Stimulated activated naive CD8-positive, alpha-beta T cell treated with anti-CD3 and anti-CD28 coated beads, Interleukin-15, amount 100 ng/mL, for 72 hours (primary cell): ENCODE measurements at regions not wholly inside any gene's neighbourhood (a gene's known extent, or its start where the extent isn't known, plus 50 kb on each side); places are given as distances from the start of the nearest gene placed in this dataset.

Source experiments
- ATAC-seq: fragments of 150-1000 bp; cut with Tn5 transposase; 2 replicates; pipeline ENCODE4 v1.10.0; 2021; ENCODE audit warnings: mild to moderate bottlenecking, moderate library complexity
- DNase-seq, 2 donors: peaks; one replicate each; pipeline ENCODE4 v3.0.0; 2021 to 2022
- H3K27ac Mint-ChIP-seq, 2 donors: one replicate each; pipeline ENCODE4 v1.8.0; 2022; ENCODE audit warnings: mild to moderate bottlenecking in 2 of 2, mixed read lengths in 2 of 2, moderate library complexity in 2 of 2
- H3K27me3 Mint-ChIP-seq: one replicate; pipeline ENCODE4 v1.8.0; 2022; ENCODE audit warnings: mixed read lengths
- H3K4me1 Mint-ChIP-seq: one replicate; pipeline ENCODE4 v1.8.0; 2022; ENCODE audit warnings: mild to moderate bottlenecking, mixed read lengths
- H3K4me3 Mint-ChIP-seq, 2 donors: one replicate each; pipeline ENCODE4 v1.8.0; 2022; ENCODE audit warnings: mild to moderate bottlenecking in 2 of 2, mixed read lengths in 2 of 2, moderate library complexity in 1 of 2
- H3K9me3 Mint-ChIP-seq, 2 donors: one replicate each; pipeline ENCODE4 v1.8.0; 2022; ENCODE audit warnings: mixed read lengths in 2 of 2

- H3K27ac Mint-ChIP-seq: no peak overlapping the region
- H3K27me3 Mint-ChIP-seq: no peaks in the 10 kb centered on the region
- no peaks in the 10 kb centered on the region for H3K4me1 Mint-ChIP-seq
- ATAC-seq (no peak), DNase-seq (no peak)
- H3K9me3 Mint-ChIP-seq: peaks cover 0 to 5% of the 10 kb centered on the region in 2 donors
- H3K4me3 Mint-ChIP-seq: no peak overlapping the region
Observed at GRCh38 chr13:64936879-64937278, 2293.3 kb downstream of the PCDH9 start.

- ATAC-seq (no peak), DNase-seq (no peak)
- H3K4me1 Mint-ChIP-seq: no peaks in the 10 kb centered on the region
- H3K9me3 Mint-ChIP-seq: peaks cover 0 to 5% of the 10 kb centered on the region in 2 donors
- H3K4me3 Mint-ChIP-seq: no peak overlapping the region
- no peaks in the 10 kb centered on the region for H3K27me3 Mint-ChIP-seq
- H3K27ac Mint-ChIP-seq: no peak overlapping the region
Observed at GRCh38 chr13:64935441-64935840, 2294.7 kb downstream of the PCDH9 start.

GRCh38 chr13:64934569-64935362, 2295.4 kb downstream of the PCDH9 start:
- no peak for DNase-seq
- Mint-ChIP-seq H3K4me3 (no peak overlapping the region), H3K27me3 (no peaks in the 10 kb centered on the region), H3K9me3 (peaks cover 0 to 5% of the 10 kb centered on the region in 2 donors), H3K4me1 (no peaks in the 10 kb centered on the region), H3K27ac (no peak overlapping the region)
- ATAC-seq: no peak

GRCh38 chr13:64930636-64931035, 2299.5 kb downstream of the PCDH9 start:
- H3K27me3 Mint-ChIP-seq: no peaks in the 10 kb centered on the region
- H3K27ac Mint-ChIP-seq: no peak overlapping the region
- no peak overlapping the region for H3K4me3 Mint-ChIP-seq
- H3K4me1 Mint-ChIP-seq: no peaks in the 10 kb centered on the region
- peaks cover 0 to 4% of the 10 kb centered on the region in 2 donors for H3K9me3 Mint-ChIP-seq
- no peak for ATAC-seq
- DNase-seq: no peak

GRCh38 chr13:64928696-64929499, 2301.2 kb downstream of the PCDH9 start:
- DNase-seq: no peak
- Mint-ChIP-seq H3K27ac (no peak overlapping the region), H3K4me1 (no peaks in the 10 kb centered on the region), H3K27me3 (no peaks in the 10 kb centered on the region), H3K4me3 (no peak overlapping the region), H3K9me3 (peaks cover 0 to under 1% of the 10 kb centered on the region in 2 donors)
- ATAC-seq: no peak

GRCh38 chr13:64925727-64926126, 2304.4 kb downstream of the PCDH9 start:
- H3K4me3 Mint-ChIP-seq: no peak overlapping the region
- no peak overlapping the region for H3K27ac Mint-ChIP-seq

GRCh38 chr13:64925284-64925683, 2304.9 kb downstream of the PCDH9 start:
- H3K27ac Mint-ChIP-seq: no peak overlapping the region
- no peaks in the 10 kb centered on the region for H3K4me1 Mint-ChIP-seq
- H3K9me3 Mint-ChIP-seq: peaks cover 5 to 12% of the 10 kb centered on the region in 2 donors
- no peaks in the 10 kb centered on the region for H3K27me3 Mint-ChIP-seq
- ATAC-seq (no peak), DNase-seq (no peak)
- no peak overlapping the region for H3K4me3 Mint-ChIP-seq

More at GRCh38 chr13:64925727-64926126, 2304.4 kb downstream of the PCDH9 start:
- Mint-ChIP-seq H3K27me3 (no peaks in the 10 kb centered on the region), H3K4me1 (no peaks in the 10 kb centered on the region), H3K9me3 (peaks cover 4 to 12% of the 10 kb centered on the region in 2 donors)
- DNase-seq: no peak
- ATAC-seq: no peak

- no peaks in the 10 kb centered on the region for H3K27me3 Mint-ChIP-seq
- peaks cover 5 to 12% of the 10 kb centered on the region in 2 donors for H3K9me3 Mint-ChIP-seq
- H3K4me1 Mint-ChIP-seq: no peaks in the 10 kb centered on the region
- no peak for ATAC-seq
- no peak overlapping the region for H3K27ac Mint-ChIP-seq
- H3K4me3 Mint-ChIP-seq: no peak overlapping the region
- no peak for DNase-seq
Observed at GRCh38 chr13:64924401-64924800, 2305.7 kb downstream of the PCDH9 start.

GRCh38 chr13:64917566-64917965, 2312.6 kb downstream of the PCDH9 start:
- Mint-ChIP-seq H3K27me3 (no peaks in the 10 kb centered on the region), H3K4me3 (no peak overlapping the region), H3K9me3 (peaks cover 15 to 24% of the 10 kb centered on the region in 2 donors), H3K27ac (no peak overlapping the region), H3K4me1 (no peaks in the 10 kb centered on the region)
- DNase-seq (no peak), ATAC-seq (no peak)

- Mint-ChIP-seq H3K4me1 (no peaks in the 10 kb centered on the region), H3K27me3 (no peaks in the 10 kb centered on the region), H3K4me3 (no peak overlapping the region), H3K9me3 (peaks cover 8 to 28% of the 10 kb centered on the region in 2 donors), H3K27ac (no peak overlapping the region)
- DNase-seq (no peak), ATAC-seq (no peak)
Observed at GRCh38 chr13:64912141-64912540, 2318.0 kb downstream of the PCDH9 start.

- DNase-seq (no peak), ATAC-seq (no peak)
- Mint-ChIP-seq H3K4me3 (no peak overlapping the region), H3K4me1 (no peaks in the 10 kb centered on the region), H3K27me3 (no peaks in the 10 kb centered on the region), H3K27ac (no peak overlapping the region), H3K9me3 (peaks cover 0 to 21% of the 10 kb centered on the region in 2 donors)
Observed at GRCh38 chr13:64910096-64910495, 2320.0 kb downstream of the PCDH9 start.

- no peak for ATAC-seq
- no peak overlapping the region for H3K4me3 Mint-ChIP-seq
- H3K27ac Mint-ChIP-seq: no peak overlapping the region
- H3K4me1 Mint-ChIP-seq: no peaks in the 10 kb centered on the region
- H3K9me3 Mint-ChIP-seq: peaks cover 0 to 21% of the 10 kb centered on the region in 2 donors
- no peak for DNase-seq
- no peaks in the 10 kb centered on the region for H3K27me3 Mint-ChIP-seq
Observed at GRCh38 chr13:64909184-64909583, 2321.0 kb downstream of the PCDH9 start.

GRCh38 chr13:64900039-64900438, 2330.1 kb downstream of the PCDH9 start:
- DNase-seq: no peak
- ATAC-seq: no peak
- Mint-ChIP-seq H3K27me3 (no peaks in the 10 kb centered on the region), H3K4me1 (no peaks in the 10 kb centered on the region), H3K27ac (no peak overlapping the region), H3K9me3 (peaks cover 16 to 27% of the 10 kb centered on the region in 2 donors), H3K4me3 (no peak overlapping the region)

GRCh38 chr13:64884976-64885375, 2345.2 kb downstream of the PCDH9 start:
- Mint-ChIP-seq H3K27ac (no peak overlapping the region), H3K27me3 (no peaks in the 10 kb centered on the region), H3K9me3 (peaks cover 0 to 13% of the 10 kb centered on the region in 2 donors), H3K4me1 (no peaks in the 10 kb centered on the region), H3K4me3 (no peak overlapping the region)
- DNase-seq (no peak), ATAC-seq (no peak)

GRCh38 chr13:64877176-64877575, 2353.0 kb downstream of the PCDH9 start:
- H3K27ac Mint-ChIP-seq: no peak overlapping the region
- ATAC-seq (no peak), DNase-seq (no peak)
- H3K4me1 Mint-ChIP-seq: no peaks in the 10 kb centered on the region
- H3K27me3 Mint-ChIP-seq: no peaks in the 10 kb centered on the region
- H3K9me3 Mint-ChIP-seq: peaks cover 0 to 7% of the 10 kb centered on the region in 2 donors
- H3K4me3 Mint-ChIP-seq: no peak overlapping the region

- no peaks in the 10 kb centered on the region for H3K4me1 Mint-ChIP-seq
- H3K27me3 Mint-ChIP-seq: no peaks in the 10 kb centered on the region
- H3K9me3 Mint-ChIP-seq: peaks cover 5 to 7% of the 10 kb centered on the region in 2 donors
- H3K4me3 Mint-ChIP-seq: no peak overlapping the region
- DNase-seq: no peak
- no peak for ATAC-seq
- H3K27ac Mint-ChIP-seq: no peak overlapping the region
Observed at GRCh38 chr13:64871742-64872141, 2358.4 kb downstream of the PCDH9 start.
